HG02970 (cell line): ENCODE measurements at regions not wholly inside any gene's neighbourhood (a gene's known extent, or its start where the extent isn't known, plus 50 kb on each side); places are given as distances from the start of the nearest gene placed in this dataset.

Experiments
- ATAC-seq: cut with Tn5 transposase; IDR thresholded peaks from one replicate; pipeline ENCODE4 v1.9.1; 2021; ENCODE audit warnings: mild to moderate bottlenecking, moderate library complexity, moderate number of reproducible peaks; ENCODE audit not compliant: unreplicated experiment, low FRiP score

GRCh38 chr10:33822774-33823173, 488.3 kb upstream of the NRP1 start:
- no peak for ATAC-seq

DNA sequence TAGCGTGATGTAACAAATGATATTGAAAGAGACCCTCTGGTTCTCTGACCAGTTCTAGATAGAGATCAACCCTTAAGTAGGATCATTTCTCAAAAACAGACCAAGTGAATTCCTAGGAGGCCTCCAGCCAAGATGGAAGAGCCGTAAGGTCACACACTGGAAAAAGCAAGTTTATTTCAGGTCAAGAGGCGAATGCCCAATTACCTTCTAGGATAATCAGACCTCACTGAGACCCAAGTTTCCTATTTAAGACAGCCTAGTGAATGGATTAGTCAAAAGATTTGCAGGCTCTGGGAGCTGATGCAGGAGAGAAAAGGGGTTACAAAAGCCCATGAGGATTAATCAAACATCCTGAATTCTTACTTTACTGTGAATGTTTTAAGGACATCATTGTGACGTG, 486.1 kb upstream of the NRP1 start:
- no peak for ATAC-seq

DNA sequence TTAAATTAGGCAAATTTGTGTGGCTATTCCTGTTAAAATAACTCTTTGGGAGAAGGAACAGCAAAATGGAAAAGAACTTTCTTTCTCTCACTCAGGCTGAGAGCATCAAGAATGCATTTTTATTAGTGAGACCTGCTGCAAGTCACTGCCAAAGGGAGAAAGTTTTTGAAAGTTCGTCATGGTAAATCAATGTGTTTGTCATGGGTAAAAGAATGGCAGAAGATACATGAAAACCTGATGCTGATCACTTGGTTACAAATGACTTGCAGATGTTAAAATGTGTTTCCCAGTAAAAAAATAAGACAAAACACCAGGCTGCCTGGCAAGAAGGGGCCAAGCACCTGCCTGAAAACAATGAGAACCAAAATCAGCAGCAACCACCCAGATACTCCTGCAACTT, 484.7 kb upstream of the NRP1 start:
- no peak for ATAC-seq

- no peak for ATAC-seq
Observed at GRCh38 chr10:33818343-33818742, 483.9 kb upstream of the NRP1 start.

DNA sequence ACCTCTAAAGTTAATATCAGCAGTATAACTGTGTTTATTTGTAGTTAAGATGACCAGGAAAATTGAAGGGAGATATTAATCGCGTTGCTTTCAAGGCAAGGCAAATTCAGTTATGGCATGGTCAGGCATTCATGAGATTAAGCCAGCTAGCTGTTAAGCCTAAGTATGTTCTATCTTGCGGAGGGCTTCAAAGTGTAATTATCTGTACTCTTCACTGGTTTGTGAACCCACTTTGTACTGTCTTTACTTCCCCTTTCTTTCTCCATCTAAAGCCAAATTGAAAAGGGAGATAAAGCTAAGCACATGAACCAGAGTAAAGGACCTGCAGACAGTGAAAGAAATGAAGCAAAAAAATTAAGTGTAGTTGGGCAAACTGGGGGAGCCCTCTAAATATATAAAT, 483.1 kb upstream of the NRP1 start:
- no peak for ATAC-seq

- ATAC-seq = no peak
Observed at GRCh38 chr10:33815776-33816175, 481.3 kb upstream of the NRP1 start.

DNA sequence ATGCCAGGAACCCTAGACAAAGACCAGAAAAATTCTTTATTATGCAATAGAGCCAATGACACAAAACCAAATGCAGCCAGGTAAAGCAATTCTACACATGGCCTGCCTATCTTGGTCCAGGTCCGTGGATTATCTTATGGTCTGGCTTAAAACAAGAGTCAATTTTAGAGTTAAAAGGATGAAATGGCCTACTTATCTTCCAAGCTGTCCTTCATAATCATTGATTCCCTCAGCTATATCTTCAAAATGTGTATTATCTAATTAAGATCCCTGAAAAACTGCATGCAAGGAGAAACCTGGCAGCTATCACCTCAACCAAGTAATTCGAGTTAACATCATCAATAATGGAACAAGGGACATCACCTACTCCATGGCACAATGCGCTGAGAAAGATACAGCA, 479.4 kb upstream of the NRP1 start:
- no peak for ATAC-seq

- no peak for ATAC-seq
Observed at GRCh38 chr10:33813415-33813814, 478.9 kb upstream of the NRP1 start.

- no peak for ATAC-seq
Observed at GRCh38 chr10:33812586-33812985, 478.1 kb upstream of the NRP1 start.

DNA sequence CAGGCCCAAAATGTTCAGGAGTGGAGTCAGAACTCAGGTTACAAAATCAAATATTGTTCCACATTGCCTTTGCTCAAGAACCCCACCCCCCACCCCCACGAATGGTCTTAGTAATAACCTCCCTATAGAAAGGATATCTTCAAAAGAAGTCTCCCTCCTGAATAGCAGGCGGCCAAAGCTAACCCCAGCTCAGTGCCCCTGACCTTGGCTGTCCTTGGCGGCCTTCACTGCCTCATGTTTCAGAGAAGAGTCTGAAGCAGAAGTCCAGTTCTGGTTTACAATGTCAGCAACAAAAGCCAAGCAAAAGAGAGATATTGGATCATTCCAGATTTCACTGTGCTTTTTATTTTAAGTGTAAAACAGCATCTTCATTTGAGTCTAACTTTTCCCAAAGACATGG, 476.5 kb upstream of the NRP1 start:
- ATAC-seq = no peak

GRCh38 chr10:33809732-33810131, 475.3 kb upstream of the NRP1 start:
- no peak for ATAC-seq

DNA sequence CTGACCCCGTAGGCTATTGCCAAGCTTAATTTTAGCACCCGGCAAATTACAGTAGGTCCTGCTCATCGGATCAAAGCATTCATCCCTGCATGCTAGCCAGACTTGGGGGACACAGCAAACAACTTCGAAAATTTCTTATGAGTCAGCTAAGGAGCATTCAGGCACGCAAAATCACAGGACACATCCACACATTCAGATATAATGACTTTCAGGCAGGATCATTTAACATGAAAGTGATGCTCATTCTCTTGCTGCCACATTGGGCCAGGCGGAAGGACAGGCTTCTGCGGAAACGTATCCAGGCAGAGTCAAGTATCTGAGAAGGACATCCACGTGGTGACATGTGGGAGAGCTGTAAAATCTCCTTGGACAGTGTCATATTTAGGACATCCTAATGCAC, 474.0 kb upstream of the NRP1 start:
- ATAC-seq = no peak

GRCh38 chr10:33807531-33808359, 473.3 kb upstream of the NRP1 start:
- ATAC-seq = no peak

- ATAC-seq = no peak
Observed at GRCh38 chr10:33805831-33806230, 471.4 kb upstream of the NRP1 start.

GRCh38 chr10:33804584-33804983, 470.1 kb upstream of the NRP1 start:
- no peak for ATAC-seq

GRCh38 chr10:33803248-33803647, 468.8 kb upstream of the NRP1 start:
- no peak for ATAC-seq

GRCh38 chr10:33802566-33802965, 468.1 kb upstream of the NRP1 start:
- ATAC-seq = no peak

DNA sequence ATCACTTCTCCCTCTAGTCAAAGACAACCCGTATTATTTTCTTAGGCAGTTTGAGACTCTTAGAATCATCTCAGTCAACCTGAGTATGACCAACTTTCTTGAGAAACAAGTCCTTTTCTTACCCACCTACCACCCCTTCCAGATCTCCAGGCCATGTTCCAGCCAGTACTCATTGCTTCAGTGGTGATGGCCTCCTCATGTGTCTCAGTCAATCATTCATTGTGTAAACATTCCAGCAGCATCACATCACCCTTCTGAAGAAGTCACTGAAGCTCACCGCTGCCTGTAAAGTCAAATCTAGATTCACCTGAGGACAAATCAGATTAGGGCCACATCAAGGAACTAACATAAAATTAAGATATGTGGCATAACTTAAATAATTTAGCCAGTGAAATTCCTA, 467.2 kb upstream of the NRP1 start:
- no peak for ATAC-seq

GRCh38 chr10:33800986-33801385, 466.5 kb upstream of the NRP1 start:
- no peak for ATAC-seq

- no peak for ATAC-seq
Observed at GRCh38 chr10:33800545-33800944, 466.1 kb upstream of the NRP1 start.

DNA sequence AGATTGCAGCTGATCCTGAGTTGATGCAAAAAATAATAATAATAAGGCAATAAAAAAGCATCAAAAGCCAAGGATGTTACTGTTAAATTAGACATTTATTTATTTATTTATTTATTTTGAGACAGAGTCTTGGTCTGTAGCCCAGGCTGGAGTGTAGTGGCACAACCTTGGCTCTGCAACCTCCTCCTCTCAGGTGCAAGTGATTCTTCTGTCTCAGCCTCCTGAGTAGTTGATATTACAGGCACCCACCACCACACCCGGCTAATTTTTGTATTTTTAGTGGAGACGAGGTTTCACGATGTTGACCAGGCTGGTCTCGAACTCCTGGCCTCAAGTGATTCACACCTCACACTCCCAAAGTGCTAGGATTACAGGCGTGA, 465.5 kb upstream of the NRP1 start:
- no peak for ATAC-seq

- ATAC-seq = no peak
Observed at GRCh38 chr10:33799281-33799943, 464.9 kb upstream of the NRP1 start.
